ENCODE measurements at regions not wholly inside any gene's neighbourhood (a gene's known extent, or its start where the extent isn't known, plus 50 kb on each side); places are given as distances from the start of the nearest gene placed in this dataset.

- TF ChIP-seq CTCF (conservative IDR thresholded peaks at IDR 0.05; ENCODE audit: low read length) (no peak), EZH2phosphoT487 (IDR thresholded peaks at IDR 0.05; ENCODE audit: borderline replicate concordance) (no peak)
Measured at GRCh38 chr3:36656873-36657272, 107.5 kb downstream of the DCLK3 start.

All from Loucy (cell line).